ENCODE measurements at regions not wholly inside any gene's neighbourhood (a gene's known extent, or its start where the extent isn't known, plus 50 kb on each side); places are given as distances from the start of the nearest gene placed in this dataset.
A peak's percentile ranks its signal among the peaks of the same experiment; 100 is the strongest.
"Not testable (repeated sequence)": the region's sequence is repeated elsewhere in the genome, so short reads cannot be mapped to it uniquely, and the experiment has no call there.

DNA sequence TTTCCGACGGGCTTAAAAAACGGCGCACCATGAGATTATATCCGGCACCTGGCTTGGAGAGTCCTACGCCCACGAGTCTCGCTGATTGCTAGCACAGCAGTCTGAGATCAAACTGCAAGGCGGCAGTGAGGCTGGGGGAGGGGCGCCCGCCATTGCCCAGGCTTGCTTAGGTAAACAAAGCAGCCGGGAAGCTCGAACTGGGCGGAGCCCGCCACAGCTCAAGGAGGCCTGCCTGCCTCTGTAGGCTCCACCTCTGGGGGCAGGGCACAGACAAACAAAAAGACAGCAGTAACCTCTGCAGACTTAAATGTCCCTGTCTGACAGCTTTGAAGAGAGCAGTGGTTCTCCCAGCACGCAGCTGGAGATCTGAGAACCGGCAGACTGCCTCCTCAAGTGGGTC is 117.5 kb upstream of the C9orf72 start:
- H3K27ac Mint-ChIP-seq; H3K9me3 Mint-ChIP-seq; DNase-seq (ENCODE audit: low spot score); H3K4me3 Mint-ChIP-seq; H3K36me3 Mint-ChIP-seq (ENCODE audit: low read depth); H3K4me1 Mint-ChIP-seq (ENCODE audit: low read depth); H3K27me3 Mint-ChIP-seq (ENCODE audit: low read depth): not testable (repeated sequence)

DNA sequence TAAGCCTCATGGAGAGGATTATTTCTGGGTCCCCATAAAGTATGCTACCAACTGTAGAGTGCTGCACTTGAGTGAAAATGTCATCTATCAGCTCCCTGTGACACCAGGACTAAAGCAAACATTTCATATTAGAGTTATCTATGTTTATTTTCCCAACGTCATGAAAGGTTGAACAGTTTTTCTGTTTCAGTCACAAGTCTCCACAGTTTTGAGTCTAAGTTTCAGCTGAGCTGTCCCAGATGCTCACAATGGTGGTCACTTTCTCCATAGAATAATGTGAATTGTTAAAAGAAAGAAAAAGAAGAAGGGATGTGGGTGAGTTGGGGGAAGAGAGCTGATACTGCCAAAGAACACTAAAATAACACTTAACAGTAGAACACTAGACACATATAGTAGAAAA is 126.3 kb upstream of the C9orf72 start:
- no peak overlapping the region for H3K27ac Mint-ChIP-seq
- H3K36me3 Mint-ChIP-seq (ENCODE audit: low read depth): no peaks in the 10 kb centered on the region
- no peak for DNase-seq (ENCODE audit: low spot score)
- no peaks in the 10 kb centered on the region for H3K4me1 Mint-ChIP-seq (ENCODE audit: low read depth)
- H3K27me3 Mint-ChIP-seq (ENCODE audit: low read depth): no peaks in the 10 kb centered on the region
- H3K4me3 Mint-ChIP-seq: no peak overlapping the region
- no peaks in the 10 kb centered on the region for H3K9me3 Mint-ChIP-seq

DNA sequence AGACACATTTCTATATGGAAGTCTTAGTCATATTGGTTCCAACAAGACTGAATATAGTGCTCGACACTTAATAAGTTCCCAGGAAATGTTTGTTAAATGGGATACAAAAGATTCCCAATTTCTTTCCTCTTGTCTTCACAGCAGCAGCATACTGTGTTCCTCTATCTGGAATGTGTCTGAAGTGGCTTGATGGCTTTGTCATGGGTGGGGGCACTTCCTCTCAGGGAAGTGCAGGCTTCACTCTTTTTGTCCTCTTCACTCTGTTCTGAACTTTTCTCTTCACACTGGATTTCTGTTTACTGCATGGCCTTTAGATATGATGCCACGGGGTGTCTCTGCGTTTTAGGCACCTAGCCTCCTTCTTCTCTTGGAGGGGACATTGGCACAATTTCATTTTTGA is 127.7 kb upstream of the C9orf72 start:
- H3K4me1 Mint-ChIP-seq (ENCODE audit: low read depth): no peaks in the 10 kb centered on the region
- no peak for DNase-seq (ENCODE audit: low spot score)
- no peak overlapping the region for H3K4me3 Mint-ChIP-seq
- H3K27ac Mint-ChIP-seq: no peak overlapping the region
- no peaks in the 10 kb centered on the region for H3K9me3 Mint-ChIP-seq
- H3K27me3 Mint-ChIP-seq (ENCODE audit: low read depth): no peaks in the 10 kb centered on the region
- H3K36me3 Mint-ChIP-seq (ENCODE audit: low read depth): no peaks in the 10 kb centered on the region

DNA sequence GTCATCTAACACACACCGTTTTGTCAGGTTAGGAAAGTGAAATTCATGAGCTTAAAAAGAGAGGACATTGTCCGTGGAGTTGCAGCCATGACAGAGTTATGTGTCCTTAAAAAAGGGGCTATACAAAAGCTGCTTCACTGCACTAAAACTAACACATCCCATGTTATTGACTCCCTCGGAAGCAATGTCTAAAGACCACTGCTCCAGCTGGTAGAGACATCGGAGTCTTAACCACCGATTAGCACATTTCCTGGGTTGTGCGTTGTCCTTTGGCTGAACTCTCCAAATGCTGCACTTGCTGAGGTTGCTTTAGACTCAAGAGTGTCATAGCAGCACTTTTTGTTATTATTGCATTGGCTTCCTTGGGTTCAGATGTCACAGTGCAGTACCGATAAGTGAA is 128.3 kb upstream of the C9orf72 start:
- H3K27me3 Mint-ChIP-seq (ENCODE audit: low read depth): no peaks in the 10 kb centered on the region
- DNase-seq (ENCODE audit: low spot score): no peak
- no peaks in the 10 kb centered on the region for H3K4me1 Mint-ChIP-seq (ENCODE audit: low read depth)
- H3K9me3 Mint-ChIP-seq: no peaks in the 10 kb centered on the region
- no peak overlapping the region for H3K4me3 Mint-ChIP-seq
- no peak overlapping the region for H3K27ac Mint-ChIP-seq
- no peaks in the 10 kb centered on the region for H3K36me3 Mint-ChIP-seq (ENCODE audit: low read depth)

DNA sequence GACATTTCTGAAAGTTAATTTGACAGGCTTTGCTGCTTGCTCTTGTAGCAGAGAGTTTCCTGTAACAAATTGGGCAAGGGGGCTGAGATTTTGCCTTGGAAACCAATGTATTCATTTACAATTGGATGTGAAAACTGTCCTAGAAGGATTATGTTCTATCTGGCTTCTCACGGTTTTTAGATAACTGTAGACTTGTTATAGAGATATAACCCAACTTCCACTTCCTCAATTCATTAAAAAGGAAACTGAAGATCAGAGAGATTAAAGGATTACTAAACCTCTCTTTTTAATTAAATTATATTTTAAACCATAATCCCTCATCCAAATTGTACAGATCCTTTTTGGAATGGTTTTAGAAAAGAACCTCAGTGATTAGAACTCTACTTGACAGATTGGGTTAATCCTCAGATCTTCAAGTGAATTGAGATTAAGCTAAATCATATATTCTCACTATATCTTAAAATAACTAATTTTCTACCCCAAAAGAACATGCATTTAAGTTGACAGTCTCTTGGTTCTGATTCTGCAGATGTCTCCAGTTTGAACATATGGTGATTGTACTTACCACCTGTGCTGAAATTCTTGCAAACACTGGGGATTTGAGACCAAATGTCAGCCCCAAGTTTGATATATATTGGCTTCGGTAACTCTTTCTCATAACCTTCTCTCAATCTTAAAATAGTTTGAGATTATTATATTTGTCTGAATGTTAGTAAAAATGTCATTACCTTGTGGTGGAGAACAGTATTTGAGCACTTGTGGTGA is 130.1 kb upstream of the C9orf72 start:
- Mint-ChIP-seq H3K36me3 (ENCODE audit: low read depth) (no peaks in the 10 kb centered on the region), H3K4me3 (no peak overlapping the region), H3K27me3 (ENCODE audit: low read depth) (no peaks in the 10 kb centered on the region), H3K9me3 (no peaks in the 10 kb centered on the region), H3K4me1 (ENCODE audit: low read depth) (no peaks in the 10 kb centered on the region), H3K27ac (no peak overlapping the region)
- no peak for DNase-seq (ENCODE audit: low spot score)

DNA sequence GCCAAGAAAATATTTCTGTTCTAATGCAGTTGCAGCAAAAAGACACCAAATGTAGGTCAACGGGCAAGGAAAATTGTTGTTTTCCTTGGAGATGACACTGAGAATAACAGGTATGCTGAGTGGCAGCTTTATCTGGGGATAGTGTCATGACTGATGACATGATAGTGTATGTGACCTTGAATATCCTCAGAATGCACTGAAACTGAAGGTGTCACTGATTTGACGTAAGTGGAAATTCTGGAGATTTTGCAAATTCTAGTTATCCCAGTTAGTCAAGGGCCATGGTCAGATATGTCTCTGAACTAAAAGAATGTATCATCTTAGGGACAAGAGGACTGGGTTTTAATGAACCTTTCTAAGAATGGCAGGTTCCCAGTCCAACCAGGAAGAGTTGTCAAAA is 138.0 kb upstream of the C9orf72 start:
- Mint-ChIP-seq H3K36me3 (ENCODE audit: low read depth) (no peaks in the 10 kb centered on the region), H3K4me3 (no peak overlapping the region), H3K4me1 (ENCODE audit: low read depth) (no peaks in the 10 kb centered on the region), H3K9me3 (no peaks in the 10 kb centered on the region), H3K27me3 (ENCODE audit: low read depth) (peaks cover 2% of the 10 kb centered on the region), H3K27ac (no peak overlapping the region)
- no peak for DNase-seq (ENCODE audit: low spot score)

DNA sequence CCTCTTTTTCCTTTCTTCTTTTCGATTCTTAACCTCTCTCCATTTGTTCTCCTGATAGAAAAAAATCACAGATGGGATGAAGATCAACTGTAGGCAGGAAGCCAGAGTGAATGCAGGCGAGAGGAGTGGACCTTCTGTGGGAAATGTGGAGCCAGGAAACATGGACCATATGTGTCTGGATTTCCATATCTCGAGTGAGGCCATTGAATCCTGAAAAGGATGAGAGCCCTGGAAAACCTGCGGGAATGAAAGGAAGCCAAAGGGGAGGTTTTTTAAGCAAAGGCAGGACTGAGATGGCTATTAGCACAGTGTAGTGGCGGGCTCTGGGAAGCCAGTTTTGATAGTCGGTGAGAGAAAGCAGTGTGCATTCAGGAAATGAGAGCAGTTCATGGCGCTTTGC is 139.5 kb upstream of the C9orf72 start:
- H3K4me1 Mint-ChIP-seq (ENCODE audit: low read depth): no peaks in the 10 kb centered on the region
- peaks cover 2% of the 10 kb centered on the region for H3K27me3 Mint-ChIP-seq (ENCODE audit: low read depth)
- H3K9me3 Mint-ChIP-seq: no peaks in the 10 kb centered on the region

DNA sequence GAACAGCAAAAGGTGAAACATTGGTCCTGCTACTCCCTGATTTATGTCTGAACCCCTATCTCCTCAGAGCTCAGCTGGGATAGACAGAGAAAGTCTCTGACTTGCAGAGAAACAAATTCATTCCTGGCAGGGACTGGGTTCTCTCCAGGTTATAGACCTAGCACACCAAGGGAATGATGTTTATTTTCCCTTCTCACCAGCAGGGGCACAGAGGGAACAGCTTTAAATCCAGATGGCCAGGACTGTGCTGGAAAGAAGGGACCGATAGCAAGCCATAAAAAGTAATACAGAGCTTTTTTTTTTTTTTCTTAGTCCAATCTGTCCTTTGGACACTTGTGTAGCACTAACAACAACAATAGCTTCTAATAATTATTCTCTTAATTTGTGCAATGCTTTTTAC is 141.1 kb upstream of the C9orf72 start:
- H3K4me1 Mint-ChIP-seq (ENCODE audit: low read depth): no peaks in the 10 kb centered on the region
- H3K36me3 Mint-ChIP-seq (ENCODE audit: low read depth): no peaks in the 10 kb centered on the region
- H3K27me3 Mint-ChIP-seq (ENCODE audit: low read depth): peaks cover 2% of the 10 kb centered on the region
- no peak for DNase-seq (ENCODE audit: low spot score)
- no peaks in the 10 kb centered on the region for H3K9me3 Mint-ChIP-seq
- no peak overlapping the region for H3K4me3 Mint-ChIP-seq
- no peak overlapping the region for H3K27ac Mint-ChIP-seq

More for the DNA sequence above, 139.5 kb upstream of the C9orf72 start:
- Mint-ChIP-seq H3K27ac (no peak overlapping the region), H3K36me3 (ENCODE audit: low read depth) (no peaks in the 10 kb centered on the region), H3K4me3 (no peak overlapping the region)
- DNase-seq (ENCODE audit: low spot score): no peak

DNA sequence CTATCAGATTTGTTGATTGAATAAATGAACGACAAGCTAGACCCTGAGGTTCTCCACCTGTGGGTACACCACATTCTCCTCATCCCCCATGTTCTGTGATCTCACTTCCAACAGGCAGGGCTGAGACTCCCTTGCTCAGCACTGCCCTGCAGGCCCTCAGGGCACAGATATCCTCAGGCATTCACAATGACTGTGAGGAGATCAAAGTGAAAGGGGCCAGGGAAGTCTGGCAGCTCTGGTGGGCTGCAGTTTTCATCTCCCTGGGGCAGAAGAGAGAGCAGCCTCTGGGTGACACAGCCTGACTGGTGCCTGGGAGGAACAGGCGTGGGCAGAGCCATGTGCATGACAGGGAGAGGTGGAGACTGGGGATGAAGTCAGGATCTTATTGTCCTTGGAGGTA is 142.4 kb upstream of the C9orf72 start:
- H3K27ac Mint-ChIP-seq: no peak overlapping the region
- no peak overlapping the region for H3K4me3 Mint-ChIP-seq
- no peaks in the 10 kb centered on the region for H3K4me1 Mint-ChIP-seq (ENCODE audit: low read depth)
- no peaks in the 10 kb centered on the region for H3K36me3 Mint-ChIP-seq (ENCODE audit: low read depth)
- peaks cover 3% of the 10 kb centered on the region for H3K27me3 Mint-ChIP-seq (ENCODE audit: low read depth)
- no peak for DNase-seq (ENCODE audit: low spot score)
- no peaks in the 10 kb centered on the region for H3K9me3 Mint-ChIP-seq

DNA sequence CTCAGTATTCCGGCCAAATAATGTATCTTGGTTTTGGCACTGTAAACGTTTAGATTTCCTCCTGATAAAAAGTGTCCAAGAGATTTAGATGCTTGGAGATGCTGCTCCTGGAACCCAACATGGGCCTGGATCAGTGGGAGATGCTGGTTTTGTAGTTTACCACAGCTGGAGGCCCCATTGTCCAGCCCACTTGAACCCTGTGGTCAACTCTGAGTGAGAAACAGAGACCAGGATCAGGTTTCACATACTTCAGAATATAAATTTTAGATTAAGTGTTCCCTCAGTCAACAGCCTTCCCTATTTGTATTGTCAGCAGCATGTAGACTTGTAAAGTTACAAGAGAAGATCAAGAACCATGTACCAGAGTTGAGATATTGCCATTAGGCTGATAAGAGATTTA is 144.7 kb upstream of the C9orf72 start:
- Mint-ChIP-seq H3K27ac (no peak overlapping the region), H3K9me3 (no peaks in the 10 kb centered on the region)

DNA sequence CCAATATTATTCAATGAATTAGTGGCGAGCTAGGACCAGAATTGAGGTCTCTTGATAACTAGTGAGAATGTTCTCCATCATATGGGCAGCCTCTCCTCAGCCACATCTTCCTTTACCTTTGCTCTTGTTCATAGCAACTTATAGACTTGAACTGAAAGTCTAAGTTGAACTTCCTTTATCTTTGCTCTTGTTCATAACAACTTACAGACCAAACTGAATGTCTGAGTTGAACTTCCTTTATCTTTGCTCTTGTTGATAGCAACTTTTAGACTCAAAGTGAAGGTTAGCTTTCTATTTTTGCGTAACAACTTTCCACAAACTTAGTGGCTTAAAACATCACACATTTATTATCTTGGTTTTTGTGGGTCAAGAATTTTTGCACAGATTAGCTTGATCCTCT is 146.4 kb upstream of the C9orf72 start:
- Mint-ChIP-seq H3K4me1 (ENCODE audit: low read depth) (no peaks in the 10 kb centered on the region), H3K36me3 (ENCODE audit: low read depth) (no peaks in the 10 kb centered on the region), H3K27ac (no peak overlapping the region), H3K9me3 (no peaks in the 10 kb centered on the region), H3K4me3 (no peak overlapping the region), H3K27me3 (ENCODE audit: low read depth) (peaks cover 17% of the 10 kb centered on the region)
- no peak for DNase-seq (ENCODE audit: low spot score)

More for the DNA sequence above, 144.7 kb upstream of the C9orf72 start:
- Mint-ChIP-seq H3K36me3 (ENCODE audit: low read depth) (no peaks in the 10 kb centered on the region), H3K27me3 (ENCODE audit: low read depth) (peaks cover 19% of the 10 kb centered on the region), H3K4me1 (ENCODE audit: low read depth) (no peaks in the 10 kb centered on the region), H3K4me3 (no peak overlapping the region)
- DNase-seq (ENCODE audit: low spot score): no peak

DNA sequence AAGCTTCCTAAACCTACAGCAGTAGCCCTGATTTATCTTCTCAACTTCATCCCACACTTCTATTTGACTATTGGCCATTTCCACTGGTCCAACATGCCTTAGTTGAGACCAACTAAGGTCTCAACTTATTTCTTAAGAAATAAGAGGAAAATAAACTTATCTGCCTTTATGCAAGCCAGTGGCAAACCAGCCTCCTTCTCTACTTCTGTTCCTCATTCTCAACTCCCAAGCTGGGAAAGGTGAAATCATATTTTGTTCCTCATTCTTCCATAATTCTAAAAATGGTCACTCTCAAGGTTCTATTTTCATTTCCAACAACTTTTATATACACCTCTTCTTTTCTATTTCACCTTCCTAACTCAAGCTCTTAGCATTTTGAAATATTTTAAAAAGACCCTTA is 149.6 kb upstream of the C9orf72 start:
- H3K4me1 Mint-ChIP-seq (ENCODE audit: low read depth): no peaks in the 10 kb centered on the region
- H3K4me3 Mint-ChIP-seq: no peak overlapping the region
- H3K27me3 Mint-ChIP-seq (ENCODE audit: low read depth): peaks cover 17% of the 10 kb centered on the region
- no peak overlapping the region for H3K27ac Mint-ChIP-seq
- H3K36me3 Mint-ChIP-seq (ENCODE audit: low read depth): no peaks in the 10 kb centered on the region
- DNase-seq (ENCODE audit: low spot score): no peak
- no peaks in the 10 kb centered on the region for H3K9me3 Mint-ChIP-seq

DNA sequence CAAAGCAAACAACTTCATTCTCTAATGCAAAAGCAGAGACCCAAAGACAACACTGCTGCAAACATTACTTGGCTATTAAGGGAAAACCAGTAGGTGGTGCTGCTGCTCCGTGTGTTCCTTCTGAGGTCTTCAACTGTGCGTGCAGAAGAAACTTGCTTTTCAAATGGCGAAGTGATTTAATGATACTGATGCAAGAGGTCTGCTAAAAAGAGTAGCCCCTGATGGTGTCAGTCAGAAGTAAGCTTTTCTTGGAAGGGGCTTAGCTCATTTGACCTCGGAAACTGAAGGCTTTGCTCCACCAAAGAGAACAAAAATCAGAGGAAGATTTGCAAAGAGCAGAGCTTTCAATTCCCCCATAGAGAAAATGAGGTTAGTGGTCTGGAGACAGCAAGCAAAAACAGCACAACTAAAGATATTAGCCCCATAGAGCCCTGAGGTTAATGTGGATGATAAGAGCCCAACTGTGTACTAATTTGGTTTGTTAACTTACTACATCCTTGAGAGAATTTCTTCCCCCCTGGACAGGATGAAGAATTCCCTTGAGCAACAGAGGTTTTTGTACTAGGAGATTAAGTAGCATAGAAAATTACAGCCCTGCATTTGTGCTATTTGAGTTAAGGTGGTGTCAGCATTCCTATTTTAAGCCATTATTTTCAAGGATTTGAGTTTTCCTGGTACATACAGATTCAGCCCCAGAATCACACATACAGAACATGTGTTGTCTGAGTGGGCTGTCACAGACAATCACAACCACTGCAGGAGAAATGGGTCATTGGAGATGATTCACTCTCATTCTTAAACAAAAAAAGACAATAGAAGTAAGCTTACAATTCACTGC is 153.2 kb upstream of the C9orf72 start:
- Mint-ChIP-seq H3K27me3 (ENCODE audit: low read depth) (peaks cover 8% of the 10 kb centered on the region), H3K4me1 (ENCODE audit: low read depth) (no peaks in the 10 kb centered on the region), H3K9me3 (no peaks in the 10 kb centered on the region), H3K36me3 (ENCODE audit: low read depth) (no peaks in the 10 kb centered on the region), H3K4me3 (no peak overlapping the region), H3K27ac (no peak overlapping the region)
- DNase-seq (ENCODE audit: low spot score): peak; percentile 34

DNA sequence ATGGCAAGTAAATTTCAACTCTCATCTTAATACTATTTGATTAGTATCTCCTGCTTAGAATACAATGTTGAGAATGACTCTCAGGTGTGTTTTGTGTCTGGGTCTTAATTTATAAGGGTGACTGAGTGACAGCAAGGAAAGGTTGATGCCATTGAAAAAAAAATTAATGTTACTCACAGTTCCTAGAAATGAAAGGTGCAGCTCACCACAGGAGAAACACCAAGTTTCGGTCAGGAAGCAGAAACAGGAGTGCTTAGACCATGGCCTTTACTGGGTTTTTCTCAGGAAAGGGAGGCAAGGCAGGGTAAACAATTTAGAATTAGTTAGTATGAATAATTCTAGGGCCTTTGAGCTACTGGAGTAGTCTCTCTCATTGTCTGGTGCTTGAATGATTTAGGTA is 159.2 kb upstream of the C9orf72 start:
- H3K4me3 Mint-ChIP-seq: peak overlapping the region; percentile 18
- H3K9me3 Mint-ChIP-seq: peaks cover 15% of the 10 kb centered on the region
- DNase-seq (ENCODE audit: low spot score): peak; percentile 38
- no peaks in the 10 kb centered on the region for H3K36me3 Mint-ChIP-seq (ENCODE audit: low read depth)
- H3K4me1 Mint-ChIP-seq (ENCODE audit: low read depth): peaks cover 10% of the 10 kb centered on the region
- peak overlapping the region; percentile 12 for H3K27ac Mint-ChIP-seq
- no peaks in the 10 kb centered on the region for H3K27me3 Mint-ChIP-seq (ENCODE audit: low read depth)

All from T-helper 2 cell treated with Interferon-gamma antibody and Interleukin-4, amounts not matched to agents 5 μg/mL and 100 μg/mL, for 36 hours (primary cell).